Esophagus squamous epithelium (tissue), 5 donors: ENCODE measurements at regions not wholly inside any gene's neighbourhood (a gene's known extent, or its start where the extent isn't known, plus 50 kb on each side); places are given as distances from the start of the nearest gene placed in this dataset.

Experiments
- DNase-seq: peaks from one replicate; lab custom pipeline; 2025; lab: John Stamatoyannopoulos, UW
- H3K27ac ChIP-seq, 4 donors: fragments of 200-600 bp; sonication (generic); one replicate each; pipeline ENCODE4 v1.5.1; 2016 to 2019; ENCODE audit warnings: mild to moderate bottlenecking in 1 of 4
- H3K27me3 ChIP-seq, 4 donors: fragments of 200-600 bp; sonication (generic); 1 replicate in 3 of 4; 2 replicates in 1 of 4; pipeline versions ENCODE4 v1.5.1 to v1.6.0; 2017 to 2021; ENCODE audit warnings: antibody characterized with exemption in 1 of 4
- H3K36me3 ChIP-seq, 3 donors: fragments of 200-600 bp; sonication (generic); one replicate each; pipeline ENCODE4 v1.5.1; 2016 to 2019
- H3K4me1 ChIP-seq, 3 donors: fragments of 200-600 bp; sonication (generic); one replicate each; pipeline ENCODE4 v1.5.1; 2017 to 2019
- H3K4me3 ChIP-seq, 4 donors: fragments of 200-600 bp; sonication (generic); 1 replicate in 3 of 4; 2 replicates in 1 of 4; pipeline ENCODE4 v1.5.1; 2016 to 2019; ENCODE audit warnings: mild to moderate bottlenecking in 2 of 4, moderate library complexity in 1 of 4
- H3K9me3 ChIP-seq, 3 donors: fragments of 200-600 bp; sonication (generic); one replicate each; pipeline ENCODE4 v1.5.1; 2016 to 2019
- POLR2A ChIP-seq, 4 donors: fragments of 450-650 bp; IDR thresholded peaks; one replicate each; pipeline ENCODE4 v1.6.1; 2017; ENCODE audit warnings: antibody characterized with exemption in 4 of 4, mild to moderate bottlenecking in 4 of 4, moderate library complexity in 3 of 4
- WGBS, 2 donors: methylation state at CpG; one replicate each; pipeline ENCODE4 v1.1.5; 2018; 5-methylcytosine and 5-hydroxymethylcytosine counted together
- intact Hi-C: fragments of 100-400 bp; cut with DNase I; formaldehyde crosslinking; loops from one replicate; pipeline ENCODE4 v1.15.0; 2022
- small RNA-seq, 4 donors: library from RNA; depleted of rRNA; stranded (forward); fragments of <200 nt; gene quantifications; one replicate each; pipeline ENCODE3, GENCODE V24; 2016
- TF ChIP-seq, protein P1 (sequence below), 6 experiments: fragments of 450-650 bp in 4 of 6; fragments of 200-600 bp in 2 of 6; sonication (generic) in 2 of 6; IDR thresholded peaks; one replicate each; pipeline ENCODE4 v1.5.1; 2016 to 2019; ENCODE audit warnings: antibody characterized with exemption in 6 of 6, mild to moderate bottlenecking in 4 of 6, moderate library complexity in 4 of 6
- donor health status: DM: yes; HTN: yes; CAD: no.

DNA sequence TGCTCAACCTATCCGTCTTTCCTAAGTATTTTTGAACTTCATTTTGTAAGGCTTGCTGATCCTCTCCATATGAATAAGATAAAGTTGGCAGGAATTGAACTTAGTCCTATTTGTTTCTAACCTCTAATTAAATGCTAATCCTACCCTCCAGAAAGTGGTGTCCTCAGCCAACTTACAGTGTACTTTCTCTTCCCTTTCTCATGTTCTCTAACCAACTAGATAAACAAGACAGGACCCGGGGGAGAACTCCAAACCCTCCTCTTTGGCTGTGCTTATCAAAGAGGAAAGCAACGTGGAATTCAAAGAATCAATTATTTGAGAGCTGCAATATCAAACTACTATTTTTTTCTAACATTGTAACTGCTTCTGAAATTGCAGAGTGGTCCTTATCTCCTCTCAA, 56.5 kb upstream of the NRSN1 start:
- TF ChIP-seq, protein P1, sequence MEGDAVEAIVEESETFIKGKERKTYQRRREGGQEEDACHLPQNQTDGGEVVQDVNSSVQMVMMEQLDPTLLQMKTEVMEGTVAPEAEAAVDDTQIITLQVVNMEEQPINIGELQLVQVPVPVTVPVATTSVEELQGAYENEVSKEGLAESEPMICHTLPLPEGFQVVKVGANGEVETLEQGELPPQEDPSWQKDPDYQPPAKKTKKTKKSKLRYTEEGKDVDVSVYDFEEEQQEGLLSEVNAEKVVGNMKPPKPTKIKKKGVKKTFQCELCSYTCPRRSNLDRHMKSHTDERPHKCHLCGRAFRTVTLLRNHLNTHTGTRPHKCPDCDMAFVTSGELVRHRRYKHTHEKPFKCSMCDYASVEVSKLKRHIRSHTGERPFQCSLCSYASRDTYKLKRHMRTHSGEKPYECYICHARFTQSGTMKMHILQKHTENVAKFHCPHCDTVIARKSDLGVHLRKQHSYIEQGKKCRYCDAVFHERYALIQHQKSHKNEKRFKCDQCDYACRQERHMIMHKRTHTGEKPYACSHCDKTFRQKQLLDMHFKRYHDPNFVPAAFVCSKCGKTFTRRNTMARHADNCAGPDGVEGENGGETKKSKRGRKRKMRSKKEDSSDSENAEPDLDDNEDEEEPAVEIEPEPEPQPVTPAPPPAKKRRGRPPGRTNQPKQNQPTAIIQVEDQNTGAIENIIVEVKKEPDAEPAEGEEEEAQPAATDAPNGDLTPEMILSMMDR (IDR thresholded peaks at IDR 0.05) = no peak
- TF ChIP-seq POLR2A (IDR thresholded peaks at IDR 0.05) = no peak
- no peak overlapping the region for H3K27ac ChIP-seq
- no peaks in the 10 kb centered on the region for H3K36me3 ChIP-seq
- DNase-seq = no peak
- WGBS, 2 donors = 26 to 30% methylated on average over 3 of the region's 3 CpGs
- H3K27me3 ChIP-seq = no peaks in the 10 kb centered on the region
- no peaks in the 10 kb centered on the region for H3K9me3 ChIP-seq
- no peak overlapping the region for H3K4me3 ChIP-seq
- intact Hi-C loops = no loop called here
- H3K4me1 ChIP-seq = no peaks in the 10 kb centered on the region

DNA sequence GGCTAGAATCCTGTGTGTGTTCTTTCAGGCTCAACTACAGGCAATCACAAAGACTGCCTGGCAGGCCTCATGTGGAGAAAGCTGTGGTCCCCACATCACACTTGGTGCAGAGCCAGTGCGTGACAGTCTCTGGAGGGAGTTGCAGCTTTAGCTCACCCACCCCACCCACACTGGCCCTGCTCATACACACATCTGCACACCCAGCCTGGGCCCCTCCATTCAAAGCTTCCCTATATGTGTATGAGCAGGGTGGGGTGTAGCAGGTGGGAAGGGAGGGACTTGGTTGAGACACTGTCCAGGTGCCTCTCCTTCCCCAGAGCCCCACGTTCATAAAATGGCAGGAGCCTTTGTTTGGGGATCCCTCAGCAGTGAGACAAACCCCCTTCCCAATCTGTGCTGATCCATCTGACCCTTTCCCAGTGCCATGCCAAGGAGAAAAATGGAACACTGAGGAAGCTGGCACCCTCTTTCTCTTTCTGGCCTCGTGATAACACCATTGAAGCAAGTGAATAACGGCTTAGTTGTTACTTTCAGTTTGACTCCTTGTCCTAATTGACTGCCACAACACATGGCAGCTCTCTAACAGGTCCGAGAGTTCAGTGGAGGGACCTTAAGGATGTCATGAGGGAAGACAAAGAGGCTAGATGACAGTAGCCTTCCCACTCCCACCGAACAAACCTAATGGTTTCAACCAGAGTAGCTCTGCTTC, 53.8 kb upstream of the NRSN1 start:
- DNase-seq = no peak
- Histone ChIP-seq H3K4me1 (no peaks in the 10 kb centered on the region), H3K27me3 (no peaks in the 10 kb centered on the region), H3K4me3 (no peak overlapping the region), H3K36me3 (no peaks in the 10 kb centered on the region), H3K27ac (no peak overlapping the region), H3K9me3 (no peaks in the 10 kb centered on the region)
- WGBS, 2 donors = 68 to 94% methylated on average over 2 to 5 of the region's 6 CpGs
- intact Hi-C loops = no loop called here
- no peak for TF ChIP-seq POLR2A (IDR thresholded peaks at IDR 0.05)
- TF ChIP-seq, protein P1 (IDR thresholded peaks at IDR 0.05) = no peak

DNA sequence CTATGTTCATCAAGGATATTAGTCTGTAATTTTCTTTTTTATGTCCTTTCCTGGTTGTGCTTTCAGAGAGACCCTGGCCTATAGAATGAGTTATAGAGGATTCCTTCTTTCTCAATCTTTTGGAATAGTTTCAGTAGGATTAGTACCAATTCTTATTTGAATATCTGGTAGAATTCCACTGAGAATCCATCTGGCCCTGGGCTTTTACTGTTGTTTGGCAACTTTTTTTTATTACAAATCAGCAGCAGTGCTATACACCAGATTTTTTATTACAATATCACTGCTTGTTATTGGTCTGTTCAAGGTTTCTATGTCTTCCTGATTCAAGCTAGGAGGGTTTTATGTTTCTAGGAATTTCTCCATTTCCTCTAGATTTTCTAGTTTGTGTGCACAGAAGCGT, 50.0 kb upstream of the NRSN1 start:
- WGBS, 2 donors = 67 to 70% methylated on average over 1 of the region's 1 CpG
- H3K4me1 ChIP-seq = no peaks in the 10 kb centered on the region
- H3K9me3 ChIP-seq = no peaks in the 10 kb centered on the region
- intact Hi-C loops = no loop called here
- TF ChIP-seq, protein P1 (IDR thresholded peaks at IDR 0.05) = no peak
- no peak for TF ChIP-seq POLR2A (IDR thresholded peaks at IDR 0.05)
- no peaks in the 10 kb centered on the region for H3K36me3 ChIP-seq
- no peak for DNase-seq
- no peak overlapping the region for H3K4me3 ChIP-seq
- H3K27ac ChIP-seq = no peak overlapping the region
- H3K27me3 ChIP-seq = no peaks in the 10 kb centered on the region

Small RNA genes lying in the stretch of these regions (small RNA-seq; reads per million reads assigned to genes)
- 0 reads per million in 4 donors for gene AL133270.1
- 0 reads per million in 4 donors for gene RNU6-1060P
- gene SPTLC1P2 = 0 reads per million in 4 donors
